HL-60 (cell line): ENCODE measurements at regions not wholly inside any gene's neighbourhood (a gene's known extent, or its start where the extent isn't known, plus 50 kb on each side); places are given as distances from the start of the nearest gene placed in this dataset.

Experiments
- DNase-seq, 2 experiments: peaks; one replicate each; pipeline ENCODE4 v3.0.0-alpha.2; 2010 to 2020; ENCODE audit warnings: low read depth in 1 of 2, low spot score in 1 of 2
- H3K27ac ChIP-seq: fragments of 250-450 bp; sonication (Bioruptor Pico); replicated peaks from 2 replicates; pipeline ENCODE4 v1.5.1; 2020; ENCODE audit warnings: mild to moderate bottlenecking, moderate library complexity
- H3K27me3 ChIP-seq: fragments of 250-450 bp; sonication (Bioruptor Pico); 2 replicates; pipeline ENCODE4 v1.5.1; 2021; ENCODE audit warnings: mild to moderate bottlenecking, moderate library complexity; ENCODE audit not compliant: insufficient read depth, poor library complexity, severe bottlenecking
- H3K4me3 ChIP-seq: replicated peaks from 2 replicates; pipeline ENCODE4 v1.5.1; 2011; ENCODE audit warnings: mild to moderate bottlenecking, control low read depth, low read length; ENCODE audit not compliant: insufficient read depth
- CTCF ChIP-seq: IDR thresholded peaks from one replicate; pipeline ENCODE4 v1.5.1; 2011; ENCODE audit warnings: low read length, control low read depth, inconsistent platforms; ENCODE audit not compliant: insufficient read depth
- GABPA ChIP-seq: IDR thresholded peaks from 2 replicates; pipeline ENCODE4 v1.6.1; 2012; ENCODE audit warnings: low read depth
- POLR2AphosphoS5 ChIP-seq: IDR thresholded peaks from 2 replicates; pipeline ENCODE4 v1.6.1; 2012; ENCODE audit warnings: low read depth
- REST ChIP-seq: IDR thresholded peaks from 2 replicates; pipeline ENCODE4 v1.6.1; 2012; ENCODE audit warnings: low read depth; ENCODE audit not compliant: insufficient replicate concordance
- SPI1 ChIP-seq: IDR thresholded peaks from 2 replicates; pipeline ENCODE4 v1.6.1; 2012; ENCODE audit warnings: low read depth, mild to moderate bottlenecking, borderline replicate concordance

GRCh38 chr5:124663101-124663506 is 83.3 kb downstream of the ZNF608 start:
- no peak overlapping the region for H3K27ac ChIP-seq
- no peak overlapping the region for H3K4me3 ChIP-seq
- DNase-seq: no peak
- TF ChIP-seq CTCF (no peak), SPI1 (no peak), POLR2AphosphoS5 (no peak), REST (no peak), GABPA (no peak)
- H3K27me3 ChIP-seq: no peaks in the 10 kb centered on the region

GRCh38 chr5:124662181-124662781 is 84.2 kb downstream of the ZNF608 start:
- no peak overlapping the region for H3K27ac ChIP-seq
- H3K27me3 ChIP-seq: no peaks in the 10 kb centered on the region
- no peak overlapping the region for H3K4me3 ChIP-seq
- DNase-seq: no peak
- no peak for TF ChIP-seq SPI1
- TF ChIP-seq POLR2AphosphoS5: no peak
- no peak for TF ChIP-seq GABPA
- no peak for TF ChIP-seq CTCF
- no peak for TF ChIP-seq REST

GRCh38 chr5:124661317-124662141 is 84.9 kb downstream of the ZNF608 start:
- Histone ChIP-seq H3K4me3 (no peak overlapping the region), H3K27ac (no peak overlapping the region)

More at GRCh38 chr5:124661317-124662141, 84.9 kb downstream of the ZNF608 start:
- DNase-seq: no peak
- TF ChIP-seq POLR2AphosphoS5 (no peak), CTCF (no peak), SPI1 (no peak)
- H3K27me3 ChIP-seq: no peaks in the 10 kb centered on the region
